Suppressor macrophage (primary cell): ENCODE measurements at regions not wholly inside any gene's neighbourhood (a gene's known extent, or its start where the extent isn't known, plus 50 kb on each side); places are given as distances from the start of the nearest gene placed in this dataset.

Experiments used
- DNase-seq, 4 experiments: peaks; one replicate each; pipeline ENCODE4 v3.0.0-alpha.2; 2020 to 2022

- no peak for DNase-seq
Observed at GRCh38 chr10:20963721-20964595, 66.8 kb upstream of the NEBL start.

GRCh38 chr10:20963056-20963455, 65.9 kb upstream of the NEBL start:
- no peak for DNase-seq

DNA sequence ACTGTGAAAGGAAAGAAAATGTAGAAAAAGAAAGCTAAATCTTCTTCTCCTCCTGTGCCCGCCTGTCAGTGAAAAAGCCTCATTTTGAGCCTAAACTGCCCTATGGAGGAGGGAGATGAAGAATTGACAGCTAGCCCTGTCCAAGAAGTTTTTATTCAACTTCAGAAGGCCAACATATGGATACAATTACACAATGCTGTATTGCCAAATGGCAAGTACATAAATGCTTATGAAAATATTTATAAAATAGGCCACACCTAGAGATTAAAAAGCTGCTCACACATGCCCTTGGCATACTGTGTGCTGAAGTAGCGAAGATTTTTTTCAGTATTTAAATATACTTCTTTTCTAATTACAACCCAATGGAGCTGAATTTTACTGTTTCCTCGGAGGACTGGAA, 65.1 kb upstream of the NEBL start:
- no peak for DNase-seq

- DNase-seq = no peak
Observed at GRCh38 chr10:20959242-20959641, 62.1 kb upstream of the NEBL start.

- DNase-seq = no peak
Observed at GRCh38 chr10:20958764-20959163, 61.7 kb upstream of the NEBL start.

DNA sequence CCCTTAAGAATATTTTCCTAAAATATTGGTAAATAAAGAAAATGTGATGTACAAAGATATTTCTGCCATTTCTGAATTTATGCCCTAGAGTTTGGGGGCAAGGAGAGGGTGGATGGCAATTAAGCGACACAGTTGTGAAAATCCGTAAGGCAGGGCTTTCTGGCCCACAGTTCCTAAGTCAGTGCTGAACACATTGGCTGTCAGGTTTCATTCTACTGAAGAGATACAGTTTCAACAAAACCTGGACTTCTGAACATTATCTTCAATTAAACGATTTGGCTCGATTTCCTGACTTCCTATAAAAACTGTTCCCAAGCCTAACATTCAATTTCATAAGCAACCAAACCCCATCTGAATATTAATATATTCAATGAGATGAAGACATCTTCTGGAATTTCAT, 61.1 kb upstream of the NEBL start:
- DNase-seq = no peak

DNA sequence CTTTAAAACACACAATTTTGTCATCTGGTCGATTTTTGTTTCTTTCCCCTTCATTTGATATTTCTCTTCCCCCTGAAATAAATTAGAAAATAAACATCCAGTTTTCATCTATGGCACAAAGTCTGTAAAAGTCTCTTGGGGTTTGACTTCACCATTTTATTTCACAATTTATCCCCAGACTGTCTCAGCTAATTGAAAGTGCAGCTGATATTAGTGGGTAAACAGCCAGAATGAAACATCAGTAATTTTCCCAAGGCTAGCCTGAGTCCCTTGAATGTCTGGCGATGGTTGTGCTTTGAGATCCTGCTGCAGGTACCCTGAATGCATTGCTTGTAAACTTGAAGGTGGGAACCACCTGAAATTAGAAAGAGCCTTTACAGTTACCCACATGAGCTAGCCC, 60.6 kb upstream of the NEBL start:
- DNase-seq = no peak

DNA sequence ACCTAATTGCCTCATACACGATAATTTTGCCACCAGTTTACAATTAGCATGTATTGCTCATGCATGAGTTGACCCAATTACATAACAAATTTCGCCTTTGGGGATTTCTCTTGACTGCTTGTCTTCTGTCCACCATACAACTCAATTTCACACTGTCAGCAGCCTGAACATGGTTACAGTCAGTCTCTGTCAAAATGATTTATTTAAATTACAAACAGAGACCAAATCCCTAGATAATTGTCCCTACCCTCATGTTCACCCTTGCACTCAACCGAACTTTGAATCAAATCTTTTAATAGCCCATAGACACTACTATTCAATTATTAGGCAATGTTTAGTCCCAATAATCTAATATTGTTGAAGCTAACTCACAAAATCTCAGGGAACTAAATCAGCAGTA, 59.7 kb upstream of the NEBL start:
- no peak for DNase-seq

DNA sequence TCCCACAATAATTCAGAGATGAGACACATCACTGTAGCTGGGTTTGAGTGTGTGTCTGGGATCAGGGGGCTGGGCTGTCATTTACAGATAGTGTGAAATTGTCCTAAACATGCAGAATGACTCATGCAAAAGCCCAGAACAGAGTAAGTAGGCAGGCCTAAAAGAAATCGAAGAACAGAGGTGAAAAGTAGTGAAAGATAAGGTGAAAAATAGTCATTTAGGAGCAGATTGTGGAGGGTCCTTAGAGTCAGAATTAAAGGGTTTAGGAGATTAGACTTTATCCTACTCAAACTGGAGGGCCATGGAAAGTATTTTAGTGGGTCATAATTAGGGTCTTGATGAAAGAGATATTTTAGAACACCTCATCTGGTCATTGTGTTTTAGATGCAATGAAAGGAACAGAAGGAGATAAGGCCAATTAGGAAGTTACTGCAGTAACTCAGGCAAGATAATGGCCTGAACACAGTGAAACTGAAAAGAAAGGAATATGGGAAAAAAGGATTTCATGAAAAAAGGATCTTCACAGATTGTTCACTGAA, 58.3 kb upstream of the NEBL start:
- no peak for DNase-seq

DNA sequence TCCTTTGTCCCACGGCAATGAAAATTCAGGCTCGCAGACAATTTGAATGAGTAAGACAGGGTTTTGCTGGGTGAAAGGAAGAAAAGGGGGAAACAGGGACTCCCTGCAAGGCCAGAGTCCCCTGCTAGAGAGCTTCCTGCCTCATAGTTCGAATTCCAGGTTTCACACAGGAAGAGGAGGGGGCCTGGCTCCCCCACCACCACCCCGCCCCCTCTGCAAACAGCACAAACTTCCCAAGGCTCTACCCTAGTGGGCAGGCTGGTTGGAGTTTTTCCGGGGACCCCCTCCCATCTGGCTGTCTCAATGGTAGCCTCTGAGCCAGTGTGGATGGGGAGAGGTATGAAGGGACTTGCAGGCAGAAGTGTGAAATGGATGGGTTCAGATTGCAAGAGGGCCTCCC, 57.4 kb upstream of the NEBL start:
- no peak for DNase-seq

- DNase-seq = no peak
Observed at GRCh38 chr10:20953120-20953519, 56.0 kb upstream of the NEBL start.

DNA sequence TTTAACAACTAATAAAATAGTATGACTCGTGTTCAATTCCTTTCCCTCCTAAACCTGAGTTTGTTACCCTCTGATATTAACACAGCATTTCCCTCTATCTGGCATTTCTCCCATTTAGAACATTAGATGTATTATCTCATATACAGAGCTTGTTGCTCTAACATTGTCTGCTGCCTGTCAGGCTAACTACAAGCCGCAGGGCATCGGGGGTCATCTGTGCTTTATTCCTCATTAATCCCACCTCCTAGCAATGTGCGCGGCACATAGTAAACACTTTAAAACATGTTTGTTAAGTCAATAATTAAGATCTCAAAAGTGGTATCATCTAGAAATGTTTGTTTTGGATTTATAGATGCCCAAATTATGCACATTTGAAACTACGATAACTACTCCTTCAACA, 52.9 kb upstream of the NEBL start:
- no peak for DNase-seq

DNA sequence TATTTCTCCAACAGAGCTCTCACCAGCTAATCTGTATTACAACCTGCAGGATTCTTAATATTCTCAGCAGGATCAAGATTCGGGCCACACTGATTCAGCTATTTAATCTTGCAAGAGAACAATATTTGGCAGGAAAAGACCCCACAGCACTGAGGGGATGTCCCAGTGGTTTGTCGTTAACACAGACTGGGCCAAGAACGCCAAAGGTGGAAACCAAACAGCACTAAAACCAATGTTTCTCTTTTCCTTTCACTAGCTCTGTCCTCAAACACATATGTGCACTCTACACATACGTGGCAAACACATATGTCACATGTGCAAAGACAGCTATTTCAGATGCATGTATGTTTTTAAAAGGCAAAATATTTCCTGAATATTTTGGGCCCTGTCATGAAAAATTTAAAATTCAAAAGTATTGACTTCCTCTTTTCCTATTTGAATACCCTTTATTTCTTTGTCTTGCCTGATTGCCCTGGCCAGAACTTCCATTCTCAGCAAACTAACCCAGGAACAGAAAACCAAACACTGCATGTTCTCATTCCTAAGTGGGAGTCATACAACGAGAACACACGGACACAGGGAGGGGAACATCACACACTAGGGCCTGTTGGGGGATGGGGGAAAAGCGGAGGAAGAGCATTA, 51.7 kb upstream of the NEBL start:
- DNase-seq = no peak
